ENCODE measurements at regions not wholly inside any gene's neighbourhood (a gene's known extent, or its start where the extent isn't known, plus 50 kb on each side); places are given as distances from the start of the nearest gene placed in this dataset.

- TF ChIP-seq, protein P1, sequence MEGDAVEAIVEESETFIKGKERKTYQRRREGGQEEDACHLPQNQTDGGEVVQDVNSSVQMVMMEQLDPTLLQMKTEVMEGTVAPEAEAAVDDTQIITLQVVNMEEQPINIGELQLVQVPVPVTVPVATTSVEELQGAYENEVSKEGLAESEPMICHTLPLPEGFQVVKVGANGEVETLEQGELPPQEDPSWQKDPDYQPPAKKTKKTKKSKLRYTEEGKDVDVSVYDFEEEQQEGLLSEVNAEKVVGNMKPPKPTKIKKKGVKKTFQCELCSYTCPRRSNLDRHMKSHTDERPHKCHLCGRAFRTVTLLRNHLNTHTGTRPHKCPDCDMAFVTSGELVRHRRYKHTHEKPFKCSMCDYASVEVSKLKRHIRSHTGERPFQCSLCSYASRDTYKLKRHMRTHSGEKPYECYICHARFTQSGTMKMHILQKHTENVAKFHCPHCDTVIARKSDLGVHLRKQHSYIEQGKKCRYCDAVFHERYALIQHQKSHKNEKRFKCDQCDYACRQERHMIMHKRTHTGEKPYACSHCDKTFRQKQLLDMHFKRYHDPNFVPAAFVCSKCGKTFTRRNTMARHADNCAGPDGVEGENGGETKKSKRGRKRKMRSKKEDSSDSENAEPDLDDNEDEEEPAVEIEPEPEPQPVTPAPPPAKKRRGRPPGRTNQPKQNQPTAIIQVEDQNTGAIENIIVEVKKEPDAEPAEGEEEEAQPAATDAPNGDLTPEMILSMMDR (IDR thresholded peaks at IDR 0.05) = no peak
- TF ChIP-seq POLR2A (IDR thresholded peaks at IDR 0.05; ENCODE audit: low read depth) (no peak), POLR2AphosphoS5 (IDR thresholded peaks at IDR 0.05) (no peak), EP300 (IDR thresholded peaks at IDR 0.05) (no peak)
Measured at GRCh38 chr10:120770496-120770895, 80.7 kb upstream of the WDR11 start.

Measured in esophagus muscularis mucosa (tissue), 4 donors.